WTC11 (cell line): ENCODE measurements at regions not wholly inside any gene's neighbourhood (a gene's known extent, or its start where the extent isn't known, plus 50 kb on each side); places are given as distances from the start of the nearest gene placed in this dataset.

Source experiments
- ATAC-seq: fragments of 200-7000 bp; cut with Tn5 transposase; 2 replicates; pipeline ENCODE4 v1.10.0; 2021; ENCODE audit warnings: mild to moderate bottlenecking, moderate library complexity
- CTCF ChIA-PET: fragments of 300-600 bp; sonication (Branson Sonifier 250); formaldehyde crosslinking; loops from one replicate; lab custom pipeline; 2021; ENCODE audit warnings: antibody characterized with exemption; lab: Charles Lee
- POLR2A ChIA-PET: fragments of 350-600 bp; sonication (Branson Sonifier 250); formaldehyde crosslinking; loops from one replicate; lab custom pipeline; 2021; ENCODE audit warnings: antibody characterized with exemption; lab: Charles Lee
- DNase-seq: peaks from one replicate; pipeline ENCODE4 v3.0.0; 2021; ENCODE audit warnings: low spot score
- H3K27ac Mint-ChIP-seq: 2 replicates; pipeline ENCODE4 v1.8.0; 2021; ENCODE audit warnings: mixed read lengths
- H3K27me3 Mint-ChIP-seq: 2 replicates; pipeline ENCODE4 v1.8.0; 2021; ENCODE audit warnings: low read depth, mild to moderate bottlenecking, moderate library complexity, mixed read lengths
- H3K36me3 Mint-ChIP-seq: 2 replicates; pipeline ENCODE4 v1.8.0; 2021; ENCODE audit warnings: mixed read lengths
- H3K4me1 Mint-ChIP-seq: 2 replicates; pipeline ENCODE4 v1.8.0; 2022; ENCODE audit warnings: mixed read lengths
- H3K4me3 Mint-ChIP-seq: 2 replicates; pipeline ENCODE4 v1.8.0; 2021; ENCODE audit warnings: mild to moderate bottlenecking, moderate library complexity, mixed read lengths
- H3K9me3 Mint-ChIP-seq: 2 replicates; pipeline ENCODE4 v1.8.0; 2021; ENCODE audit warnings: mixed read lengths
- CBFB ChIP-seq: sonication (generic); formaldehyde crosslinking; IDR thresholded peaks from 2 replicates; pipeline ENCODE4 v1.8.1; 2022; ENCODE audit warnings: mild to moderate bottlenecking, low read depth, missing genetic modification reagents
- CREB1 ChIP-seq: sonication (generic); formaldehyde crosslinking; IDR thresholded peaks from 2 replicates; pipeline ENCODE4 v1.8.0; 2023; ENCODE audit warnings: mild to moderate bottlenecking, missing genetic modification reagents
- CREM ChIP-seq: sonication (generic); formaldehyde crosslinking; IDR thresholded peaks from 2 replicates; pipeline ENCODE4 v1.8.1; 2022; ENCODE audit warnings: mild to moderate bottlenecking, missing genetic modification reagents, moderate library complexity
- E2F4 ChIP-seq: sonication (generic); formaldehyde crosslinking; IDR thresholded peaks from 2 replicates; pipeline ENCODE4 v1.8.1; 2022; ENCODE audit warnings: low read depth, mild to moderate bottlenecking, moderate library complexity, missing genetic modification reagents, borderline replicate concordance
- ELF4 ChIP-seq: sonication (generic); formaldehyde crosslinking; IDR thresholded peaks from 2 replicates; pipeline ENCODE4 v1.8.1; 2022; ENCODE audit warnings: low read depth, mild to moderate bottlenecking, moderate library complexity, missing genetic modification reagents
- EMX1 ChIP-seq: fragments of 250-450 bp; sonication (Bioruptor Pico); IDR thresholded peaks from 2 replicates; pipeline ENCODE4 v1.8.0; 2021; ENCODE audit warnings: mild to moderate bottlenecking
- NFATC4 ChIP-seq: fragments of 250-450 bp; sonication (Bioruptor Pico); IDR thresholded peaks from 2 replicates; pipeline ENCODE4 v1.9.0; 2021; ENCODE audit warnings: mild to moderate bottlenecking
- PRDM15 ChIP-seq: sonication (generic); formaldehyde crosslinking; IDR thresholded peaks from 2 replicates; pipeline ENCODE4 v1.8.0; 2022; ENCODE audit warnings: missing genetic modification reagents
- PRRX2 ChIP-seq: fragments of 250-450 bp; sonication (Bioruptor Pico); IDR thresholded peaks from 2 replicates; pipeline ENCODE4 v1.8.0; 2021; ENCODE audit warnings: mild to moderate bottlenecking
- TCF7 ChIP-seq: sonication (generic); formaldehyde crosslinking; IDR thresholded peaks from 2 replicates; pipeline ENCODE4 v1.8.0; 2022; ENCODE audit warnings: mild to moderate bottlenecking, low read depth, missing genetic modification reagents, moderate library complexity
- TEAD4 ChIP-seq: sonication (generic); formaldehyde crosslinking; IDR thresholded peaks from 2 replicates; pipeline ENCODE4 v1.8.0; 2022; ENCODE audit warnings: mild to moderate bottlenecking, missing genetic modification reagents
- USF1 ChIP-seq: sonication (generic); formaldehyde crosslinking; IDR thresholded peaks from 2 replicates; pipeline ENCODE4 v1.8.0; 2022; ENCODE audit warnings: mild to moderate bottlenecking, missing genetic modification reagents
- ZBTB21 ChIP-seq: sonication (generic); formaldehyde crosslinking; IDR thresholded peaks from 2 replicates; pipeline ENCODE4 v1.8.1; 2023; ENCODE audit warnings: mild to moderate bottlenecking, missing genetic modification reagents, borderline replicate concordance
- ZNF281 ChIP-seq: sonication (generic); formaldehyde crosslinking; IDR thresholded peaks from 2 replicates; pipeline ENCODE4 v1.8.0; 2023; ENCODE audit warnings: mild to moderate bottlenecking, missing genetic modification reagents
- ZNF425 ChIP-seq: fragments of 250-450 bp; sonication (Bioruptor Pico); conservative IDR thresholded peaks from 2 replicates; pipeline ENCODE4 v1.9.0; 2021; ENCODE audit warnings: mild to moderate bottlenecking
- ZNF532 ChIP-seq: fragments of 250-450 bp; sonication (Bioruptor Pico); IDR thresholded peaks from 2 replicates; pipeline ENCODE4 v1.9.0; 2021; ENCODE audit warnings: mild to moderate bottlenecking, borderline replicate concordance
- ZSCAN18 ChIP-seq: fragments of 250-450 bp; sonication (Bioruptor Pico); IDR thresholded peaks from 2 replicates; pipeline ENCODE4 v2.1.2; 2022; ENCODE audit warnings: mild to moderate bottlenecking, moderate library complexity

GRCh38 chr1:193568512-193568911 lies 382.1 kb upstream of the B3GALT2 start (continued):
- TF ChIP-seq ZNF281 (no peak), CBFB (CRISPR knock-in tag) (no peak), EMX1 (CRISPR knock-in tag) (no peak), TCF7 (CRISPR knock-in tag) (no peak), CREB1 (CRISPR knock-in tag) (no peak), ZNF425 (no peak), PRRX2 (no peak), ELF4 (CRISPR knock-in tag) (no peak), PRDM15 (CRISPR knock-in tag) (no peak)

GRCh38 chr1:193567937-193568336 lies 381.5 kb upstream of the B3GALT2 start:
- no peak for DNase-seq
- CTCF ChIA-PET, result no interaction called here
- POLR2A ChIA-PET, result no interaction called here
- Mint-ChIP-seq H3K4me3 (no peak overlapping the region), H3K9me3 (peaks cover 20% of the 10 kb centered on the region), H3K36me3 (no peaks in the 10 kb centered on the region), H3K4me1 (no peaks in the 10 kb centered on the region), H3K27ac (no peak overlapping the region), H3K27me3 (no peaks in the 10 kb centered on the region)
- TF ChIP-seq EMX1 (CRISPR knock-in tag) (no peak), E2F4 (CRISPR knock-in tag) (no peak), CREM (CRISPR knock-in tag) (no peak)
- ATAC-seq, result no peak

- peaks cover 5% of the 10 kb centered on the region for H3K4me1 Mint-ChIP-seq
- CTCF ChIA-PET, result no interaction called here
- TF ChIP-seq TEAD4 (CRISPR knock-in tag), result no peak
- no peak for TF ChIP-seq USF1 (CRISPR knock-in tag)
- TF ChIP-seq ZSCAN18 (CRISPR knock-in tag), result no peak
- no peak for TF ChIP-seq ZNF532 (CRISPR knock-in tag)
- no peak for TF ChIP-seq ZBTB21 (CRISPR knock-in tag)
- no peak for TF ChIP-seq NFATC4 (CRISPR knock-in tag)
Observed at GRCh38 chr1:193566735-193567134, 380.3 kb upstream of the B3GALT2 start.

More at GRCh38 chr1:193566735-193567134, 380.3 kb upstream of the B3GALT2 start:
- Mint-ChIP-seq H3K27me3 (no peaks in the 10 kb centered on the region), H3K36me3 (no peaks in the 10 kb centered on the region), H3K27ac (no peak overlapping the region), H3K9me3 (peaks cover 10% of the 10 kb centered on the region; the same call in 1 of the 2 replicates), H3K4me3 (no peak overlapping the region)
- POLR2A ChIA-PET, result no interaction called here
- no peak for DNase-seq
- ATAC-seq, result no peak
